ENCODE measurements at regions not wholly inside any gene's neighbourhood (a gene's known extent, or its start where the extent isn't known, plus 50 kb on each side); places are given as distances from the start of the nearest gene placed in this dataset.

DNA sequence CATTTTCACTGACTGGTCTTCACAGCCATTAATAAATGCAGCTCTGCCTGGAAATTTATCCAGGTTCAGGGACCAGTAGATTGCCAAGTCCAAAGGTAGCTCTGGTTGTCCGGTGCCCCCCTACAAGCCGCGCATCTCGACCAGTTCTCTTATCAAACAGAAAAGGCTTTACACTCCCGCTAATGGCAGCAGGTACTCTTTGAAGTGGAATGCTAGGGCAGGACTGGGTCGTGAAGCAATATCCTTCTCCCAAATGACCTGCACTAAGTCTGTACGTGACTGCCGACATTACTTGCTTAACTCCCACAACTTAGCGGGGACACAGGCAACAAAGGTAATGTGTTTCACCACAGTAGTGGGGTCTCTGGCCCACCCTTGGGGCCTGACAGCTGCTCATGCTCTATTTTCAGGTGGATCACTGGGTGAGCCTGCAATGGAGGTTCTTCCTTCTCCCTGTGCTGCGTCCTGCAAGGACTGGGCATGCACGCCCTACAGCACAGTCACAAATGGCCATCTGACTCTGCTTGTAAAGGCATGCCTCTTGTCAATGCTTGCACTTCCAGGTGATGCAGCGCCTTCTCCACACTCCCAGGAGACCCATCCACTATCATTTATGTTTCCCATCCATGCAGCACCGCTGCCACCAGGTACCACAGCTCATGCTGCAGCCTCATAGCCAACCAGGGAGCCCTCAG is 96.1 kb upstream of the CTSC start:
- TF ChIP-seq, protein P1, sequence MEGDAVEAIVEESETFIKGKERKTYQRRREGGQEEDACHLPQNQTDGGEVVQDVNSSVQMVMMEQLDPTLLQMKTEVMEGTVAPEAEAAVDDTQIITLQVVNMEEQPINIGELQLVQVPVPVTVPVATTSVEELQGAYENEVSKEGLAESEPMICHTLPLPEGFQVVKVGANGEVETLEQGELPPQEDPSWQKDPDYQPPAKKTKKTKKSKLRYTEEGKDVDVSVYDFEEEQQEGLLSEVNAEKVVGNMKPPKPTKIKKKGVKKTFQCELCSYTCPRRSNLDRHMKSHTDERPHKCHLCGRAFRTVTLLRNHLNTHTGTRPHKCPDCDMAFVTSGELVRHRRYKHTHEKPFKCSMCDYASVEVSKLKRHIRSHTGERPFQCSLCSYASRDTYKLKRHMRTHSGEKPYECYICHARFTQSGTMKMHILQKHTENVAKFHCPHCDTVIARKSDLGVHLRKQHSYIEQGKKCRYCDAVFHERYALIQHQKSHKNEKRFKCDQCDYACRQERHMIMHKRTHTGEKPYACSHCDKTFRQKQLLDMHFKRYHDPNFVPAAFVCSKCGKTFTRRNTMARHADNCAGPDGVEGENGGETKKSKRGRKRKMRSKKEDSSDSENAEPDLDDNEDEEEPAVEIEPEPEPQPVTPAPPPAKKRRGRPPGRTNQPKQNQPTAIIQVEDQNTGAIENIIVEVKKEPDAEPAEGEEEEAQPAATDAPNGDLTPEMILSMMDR (conservative IDR thresholded peaks at IDR 0.05 in 1 of 2, IDR thresholded peaks at IDR 0.05 in 1 of 2; ENCODE audit: extremely low read depth in 1 of 2, insufficient read depth in 1 of 2, low read depth in 1 of 2, low read length in 2 of 2) = no peak
- TF ChIP-seq EZH2 (IDR thresholded peaks at IDR 0.05; ENCODE audit: borderline replicate concordance, low read length) = no peak
